ENCODE measurements at regions not wholly inside any gene's neighbourhood (a gene's known extent, or its start where the extent isn't known, plus 50 kb on each side); places are given as distances from the start of the nearest gene placed in this dataset.
A peak's percentile ranks its signal among the peaks of the same experiment; 100 is the strongest.

GRCh38 chr9:130755377-130756007 is 61.9 kb downstream of the EXOSC2 start:
- Histone ChIP-seq H3K27ac (ENCODE audit: low read depth, low read length) (no peak overlapping the region), H3K4me1 (ENCODE audit: control insufficient read depth, insufficient read depth, low read length) (no peaks in the 10 kb centered on the region), H3K36me3 (ENCODE audit: control insufficient read depth, insufficient read depth, low read length) (no peaks in the 10 kb centered on the region), H3K27me3 (ENCODE audit: control insufficient read depth, insufficient read depth, low read length, poor library complexity, severe bottlenecking) (no peaks in the 10 kb centered on the region), H3K4me3 (ENCODE audit: low read length) (no peak overlapping the region), H3K9ac (ENCODE audit: extremely low read depth, low read length, poor library complexity, severe bottlenecking) (no peak overlapping the region), H3K9me3 (ENCODE audit: control insufficient read depth, low read length) (no peaks in the 10 kb centered on the region)
- Mint-ChIP-seq H3K27me3 (ENCODE audit: insufficient read depth) (no peaks in the 10 kb centered on the region), H3K4me3 (no peak overlapping the region), H3K9me3 (no peaks in the 10 kb centered on the region), H3K4me1 (peaks cover 10% of the 10 kb centered on the region), H3K36me3 (ENCODE audit: low read depth) (peaks cover 1% of the 10 kb centered on the region), H3K27ac (no peak overlapping the region)
- no peak for TF ChIP-seq CTCF (conservative IDR thresholded peaks at IDR 0.05)
- no peak for DNase-seq
- WGBS, 2 experiments (ENCODE audit: insufficient coverage in 1 of 2, insufficient read length in 1 of 2), result 88 to 97% methylated on average over 9 to 10 of the region's 10 CpGs

DNA sequence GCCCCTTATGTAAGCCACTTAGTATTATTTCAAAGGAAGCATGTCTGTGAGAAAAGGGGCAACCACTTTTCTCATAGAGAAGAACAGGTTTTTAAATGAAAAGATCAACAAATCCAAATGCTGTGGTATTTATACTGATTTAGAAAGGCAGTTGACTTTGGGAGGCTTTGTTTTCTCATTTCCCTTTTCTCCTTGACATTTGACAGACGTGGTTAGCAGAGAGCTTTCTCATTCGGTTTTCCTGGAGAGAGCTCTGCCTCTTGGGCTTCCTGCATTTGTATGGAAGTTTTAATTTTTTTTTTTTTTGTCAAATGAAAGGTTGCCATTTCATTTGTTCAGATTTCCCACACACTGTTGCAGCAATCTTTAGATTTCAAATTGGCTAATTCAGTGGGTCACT is 62.5 kb downstream of the EXOSC2 start:
- no peaks in the 10 kb centered on the region for H3K27me3 Mint-ChIP-seq (ENCODE audit: insufficient read depth)
- H3K4me1 ChIP-seq (ENCODE audit: control insufficient read depth, insufficient read depth, low read length), result no peaks in the 10 kb centered on the region
- H3K27ac ChIP-seq (ENCODE audit: low read depth, low read length), result no peak overlapping the region
- no peaks in the 10 kb centered on the region for H3K9me3 ChIP-seq (ENCODE audit: control insufficient read depth, low read length)
- no peaks in the 10 kb centered on the region for H3K36me3 ChIP-seq (ENCODE audit: control insufficient read depth, insufficient read depth, low read length)
- H3K4me3 ChIP-seq (ENCODE audit: low read length), result no peak overlapping the region
- no peak for TF ChIP-seq CTCF (conservative IDR thresholded peaks at IDR 0.05)
- H3K9ac ChIP-seq (ENCODE audit: extremely low read depth, low read length, poor library complexity, severe bottlenecking), result no peak overlapping the region
- WGBS, 2 experiments (ENCODE audit: insufficient coverage in 1 of 2, insufficient read length in 1 of 2), result 56% methylated on average over 2 of the region's 2 CpGs; no CpG with 5 or more reads in 1 of the 2 experiments
- peaks cover 10% of the 10 kb centered on the region for H3K4me1 Mint-ChIP-seq
- H3K9me3 Mint-ChIP-seq, result no peaks in the 10 kb centered on the region
- H3K36me3 Mint-ChIP-seq (ENCODE audit: low read depth), result peaks cover 1% of the 10 kb centered on the region
- H3K27me3 ChIP-seq (ENCODE audit: control insufficient read depth, insufficient read depth, low read length, poor library complexity, severe bottlenecking), result no peaks in the 10 kb centered on the region
- no peak overlapping the region for H3K4me3 Mint-ChIP-seq
- H3K27ac Mint-ChIP-seq, result no peak overlapping the region
- no peak for DNase-seq

- Mint-ChIP-seq H3K27ac (peak overlapping the region; percentile 13), H3K4me3 (no peak overlapping the region), H3K4me1 (peaks cover 10% of the 10 kb centered on the region), H3K9me3 (no peaks in the 10 kb centered on the region), H3K36me3 (ENCODE audit: low read depth) (peaks cover 1% of the 10 kb centered on the region), H3K27me3 (ENCODE audit: insufficient read depth) (no peaks in the 10 kb centered on the region)
- no peaks in the 10 kb centered on the region for H3K36me3 ChIP-seq (ENCODE audit: control insufficient read depth, insufficient read depth, low read length)
- no peak for TF ChIP-seq CTCF (conservative IDR thresholded peaks at IDR 0.05)
- H3K9ac ChIP-seq (ENCODE audit: extremely low read depth, low read length, poor library complexity, severe bottlenecking), result no peak overlapping the region
- H3K4me3 ChIP-seq (ENCODE audit: low read length), result no peak overlapping the region
- no peak for DNase-seq
- H3K4me1 ChIP-seq (ENCODE audit: control insufficient read depth, insufficient read depth, low read length), result no peaks in the 10 kb centered on the region
- H3K27ac ChIP-seq (ENCODE audit: low read depth, low read length), result peak overlapping the region; percentile 40
- H3K9me3 ChIP-seq (ENCODE audit: control insufficient read depth, low read length), result no peaks in the 10 kb centered on the region
- WGBS, 2 experiments (ENCODE audit: insufficient coverage in 1 of 2, insufficient read length in 1 of 2), result 56 to 72% methylated on average over 6 to 7 of the region's 7 CpGs
- no peaks in the 10 kb centered on the region for H3K27me3 ChIP-seq (ENCODE audit: control insufficient read depth, insufficient read depth, low read length, poor library complexity, severe bottlenecking)
Measured at GRCh38 chr9:130756455-130757152, 63.0 kb downstream of the EXOSC2 start.
